ENCODE measurements at regions not wholly inside any gene's neighbourhood (a gene's known extent, or its start where the extent isn't known, plus 50 kb on each side); places are given as distances from the start of the nearest gene placed in this dataset.

DNA sequence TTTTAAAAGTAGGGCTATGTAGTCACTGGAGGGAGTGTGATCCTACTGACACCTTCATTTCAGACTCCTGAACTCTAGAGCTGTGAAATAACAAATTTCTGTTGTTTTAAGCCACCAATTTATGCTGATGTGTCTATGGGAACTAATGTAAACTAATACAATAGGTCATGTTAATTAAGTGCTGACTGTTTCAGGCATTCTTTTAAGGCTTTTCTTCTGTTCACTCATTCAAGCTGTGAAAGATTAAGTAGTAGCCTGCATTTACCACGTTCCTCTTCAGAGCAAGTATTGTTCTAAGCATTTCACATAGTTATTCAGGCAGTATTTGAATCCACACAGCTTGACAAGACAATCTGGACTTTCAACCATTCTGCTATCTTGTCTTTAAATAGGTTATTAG is 1135.0 kb downstream of the SLITRK1 start:
- TF ChIP-seq EZH2 (IDR thresholded peaks at IDR 0.05; ENCODE audit: borderline replicate concordance, low read depth, low read length, severe bottlenecking) (no peak), GATA2 (IDR thresholded peaks at IDR 0.05; ENCODE audit: insufficient read depth, insufficient read length, low read depth, low read length) (no peak), JUN (IDR thresholded peaks at IDR 0.05; ENCODE audit: borderline replicate concordance, insufficient read depth, insufficient read length, low read depth) (no peak), MYC (IDR thresholded peaks at IDR 0.05; ENCODE audit: low read depth, low read length) (no peak)
- TF ChIP-seq, protein P1, sequence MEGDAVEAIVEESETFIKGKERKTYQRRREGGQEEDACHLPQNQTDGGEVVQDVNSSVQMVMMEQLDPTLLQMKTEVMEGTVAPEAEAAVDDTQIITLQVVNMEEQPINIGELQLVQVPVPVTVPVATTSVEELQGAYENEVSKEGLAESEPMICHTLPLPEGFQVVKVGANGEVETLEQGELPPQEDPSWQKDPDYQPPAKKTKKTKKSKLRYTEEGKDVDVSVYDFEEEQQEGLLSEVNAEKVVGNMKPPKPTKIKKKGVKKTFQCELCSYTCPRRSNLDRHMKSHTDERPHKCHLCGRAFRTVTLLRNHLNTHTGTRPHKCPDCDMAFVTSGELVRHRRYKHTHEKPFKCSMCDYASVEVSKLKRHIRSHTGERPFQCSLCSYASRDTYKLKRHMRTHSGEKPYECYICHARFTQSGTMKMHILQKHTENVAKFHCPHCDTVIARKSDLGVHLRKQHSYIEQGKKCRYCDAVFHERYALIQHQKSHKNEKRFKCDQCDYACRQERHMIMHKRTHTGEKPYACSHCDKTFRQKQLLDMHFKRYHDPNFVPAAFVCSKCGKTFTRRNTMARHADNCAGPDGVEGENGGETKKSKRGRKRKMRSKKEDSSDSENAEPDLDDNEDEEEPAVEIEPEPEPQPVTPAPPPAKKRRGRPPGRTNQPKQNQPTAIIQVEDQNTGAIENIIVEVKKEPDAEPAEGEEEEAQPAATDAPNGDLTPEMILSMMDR (IDR thresholded peaks at IDR 0.05; ENCODE audit: extremely low read depth in 1 of 2, insufficient read depth in 1 of 2, low read depth in 1 of 2, low read length in 2 of 2): no peak
- Histone ChIP-seq H3K9ac (replicated peaks; ENCODE audit: extremely low read depth, insufficient read depth, low read length) (no peak overlapping the region), H3K27me3 (ENCODE audit: control insufficient read depth in 2 of 2, insufficient read depth in 2 of 2, low read length in 2 of 2) (no peaks in the 10 kb centered on the region), H4K20me1 (replicated peaks; ENCODE audit: control insufficient read depth, extremely low read depth, insufficient read depth, low read length) (no peaks in the 10 kb centered on the region), H3K4me1 (ENCODE audit: control insufficient read depth, extremely low read depth, insufficient read depth, low read length) (no peaks in the 10 kb centered on the region), H3K4me3 (replicated peaks in 1 of 3; ENCODE audit: insufficient read depth in 1 of 3, low read depth in 1 of 3, low read length in 3 of 3) (no peak overlapping the region), H3K9me3 (replicated peaks; ENCODE audit: control insufficient read depth, insufficient read depth, low read length) (no peaks in the 10 kb centered on the region), H3K27ac (ENCODE audit: insufficient read depth, low read depth, low read length) (no peak overlapping the region), H3K79me2 (ENCODE audit: control insufficient read depth, insufficient read depth, low read length) (no peaks in the 10 kb centered on the region), H3K9me1 (replicated peaks; ENCODE audit: control insufficient read depth, extremely low read depth, insufficient read depth, low read length) (no peaks in the 10 kb centered on the region), H3K4me2 (ENCODE audit: insufficient read depth, low read length) (no peak overlapping the region), H2AFZ (ENCODE audit: low read depth, low read length) (no peak overlapping the region), H3K36me3 (ENCODE audit: control insufficient read depth in 2 of 2, extremely low read depth in 1 of 2, insufficient read depth in 2 of 2, low read length in 2 of 2) (no peaks in the 10 kb centered on the region)
- CTCF ChIA-PET: no interaction called here
- BruUV-seq (replicated peaks): no TSS peak
- dilution Hi-C loops (cut with MboI; ENCODE audit: extremely low pct_ligation_motif_present, low sequenced_read_pairs) (no loop called here), intact Hi-C loops (cut with micrococcal nuclease) (no loop called here)
- POLR2A ChIA-PET: no interaction called here
- no peak for DNase-seq (ENCODE audit: low read depth, low spot score)
- FAIRE-seq: no peak

DNA sequence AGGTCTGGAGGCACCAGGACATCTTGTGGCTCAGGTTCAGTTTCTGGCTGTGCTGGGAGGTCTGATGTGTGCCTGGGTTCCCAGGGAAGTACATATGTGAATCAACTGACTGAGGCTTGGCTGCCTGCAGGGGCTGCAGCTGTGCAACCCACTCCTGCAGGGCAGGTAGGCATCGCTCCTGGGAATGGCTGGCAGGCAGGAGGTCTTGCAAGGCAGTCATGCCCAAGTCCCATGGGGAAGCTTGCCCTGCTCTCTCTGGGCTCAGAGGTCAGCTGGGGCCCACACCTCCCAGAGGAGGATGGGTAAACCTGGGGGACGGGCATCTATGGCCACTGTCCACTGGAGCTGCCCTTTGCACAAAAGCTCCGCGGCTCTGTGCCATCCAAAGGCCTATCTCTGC is 1141.8 kb downstream of the SLITRK1 start:
- Histone ChIP-seq H3K4me3 (replicated peaks in 1 of 3; ENCODE audit: insufficient read depth in 1 of 3, low read depth in 1 of 3, low read length in 3 of 3) (no peak overlapping the region), H3K9me1 (replicated peaks; ENCODE audit: control insufficient read depth, extremely low read depth, insufficient read depth, low read length) (no peaks in the 10 kb centered on the region), H3K4me1 (ENCODE audit: control insufficient read depth, extremely low read depth, insufficient read depth, low read length) (no peaks in the 10 kb centered on the region), H3K4me2 (ENCODE audit: insufficient read depth, low read length) (no peak overlapping the region), H3K9ac (replicated peaks; ENCODE audit: extremely low read depth, insufficient read depth, low read length) (no peak overlapping the region), H2AFZ (ENCODE audit: low read depth, low read length) (no peak overlapping the region), H4K20me1 (replicated peaks; ENCODE audit: control insufficient read depth, extremely low read depth, insufficient read depth, low read length) (no peaks in the 10 kb centered on the region), H3K27ac (ENCODE audit: insufficient read depth, low read depth, low read length) (no peak overlapping the region), H3K79me2 (ENCODE audit: control insufficient read depth, insufficient read depth, low read length) (no peaks in the 10 kb centered on the region), H3K27me3 (ENCODE audit: control insufficient read depth in 2 of 2, insufficient read depth in 2 of 2, low read length in 2 of 2) (no peaks in the 10 kb centered on the region), H3K36me3 (ENCODE audit: control insufficient read depth in 2 of 2, extremely low read depth in 1 of 2, insufficient read depth in 2 of 2, low read length in 2 of 2) (no peaks in the 10 kb centered on the region), H3K9me3 (replicated peaks; ENCODE audit: control insufficient read depth, insufficient read depth, low read length) (peaks cover 5% of the 10 kb centered on the region)
- dilution Hi-C loops (cut with MboI; ENCODE audit: extremely low pct_ligation_motif_present, low sequenced_read_pairs): no loop called here
- ChIA-PET CTCF (no interaction called here), POLR2A (no interaction called here)
- no peak for FAIRE-seq
- intact Hi-C loops (cut with micrococcal nuclease): no loop called here
- no peak for DNase-seq (ENCODE audit: low read depth, low spot score)
- TF ChIP-seq FOS (IDR thresholded peaks at IDR 0.05; ENCODE audit: borderline replicate concordance, insufficient read depth, low read length) (no peak), POLR2A (IDR thresholded peaks at IDR 0.05; ENCODE audit: low read depth, low read length) (no peak), EZH2 (IDR thresholded peaks at IDR 0.05; ENCODE audit: borderline replicate concordance, low read depth, low read length, severe bottlenecking) (no peak), POLR2AphosphoS5 (IDR thresholded peaks at IDR 0.05; ENCODE audit: insufficient read depth, low read depth, low read length) (no peak), GATA2 (IDR thresholded peaks at IDR 0.05; ENCODE audit: insufficient read depth, insufficient read length, low read depth, low read length) (no peak), JUN (IDR thresholded peaks at IDR 0.05; ENCODE audit: borderline replicate concordance, insufficient read depth, insufficient read length, low read depth) (no peak), MYC (IDR thresholded peaks at IDR 0.05; ENCODE audit: low read depth, low read length) (no peak)
- TF ChIP-seq, protein P1 (IDR thresholded peaks at IDR 0.05; ENCODE audit: extremely low read depth in 1 of 2, insufficient read depth in 1 of 2, low read depth in 1 of 2, low read length in 2 of 2): no peak
- TF ChIP-seq, protein P2, sequence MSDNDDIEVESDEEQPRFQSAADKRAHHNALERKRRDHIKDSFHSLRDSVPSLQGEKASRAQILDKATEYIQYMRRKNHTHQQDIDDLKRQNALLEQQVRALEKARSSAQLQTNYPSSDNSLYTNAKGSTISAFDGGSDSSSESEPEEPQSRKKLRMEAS (IDR thresholded peaks at IDR 0.05; ENCODE audit: insufficient read depth, insufficient read length): no peak
- BruUV-seq (replicated peaks): no TSS peak

All from endothelial cell of umbilical vein (primary cell).